ENCODE measurements at regions not wholly inside any gene's neighbourhood (a gene's known extent, or its start where the extent isn't known, plus 50 kb on each side); places are given as distances from the start of the nearest gene placed in this dataset.
"Not testable (repeated sequence)": the region's sequence is repeated elsewhere in the genome, so short reads cannot be mapped to it uniquely, and the experiment has no call there.

DNA sequence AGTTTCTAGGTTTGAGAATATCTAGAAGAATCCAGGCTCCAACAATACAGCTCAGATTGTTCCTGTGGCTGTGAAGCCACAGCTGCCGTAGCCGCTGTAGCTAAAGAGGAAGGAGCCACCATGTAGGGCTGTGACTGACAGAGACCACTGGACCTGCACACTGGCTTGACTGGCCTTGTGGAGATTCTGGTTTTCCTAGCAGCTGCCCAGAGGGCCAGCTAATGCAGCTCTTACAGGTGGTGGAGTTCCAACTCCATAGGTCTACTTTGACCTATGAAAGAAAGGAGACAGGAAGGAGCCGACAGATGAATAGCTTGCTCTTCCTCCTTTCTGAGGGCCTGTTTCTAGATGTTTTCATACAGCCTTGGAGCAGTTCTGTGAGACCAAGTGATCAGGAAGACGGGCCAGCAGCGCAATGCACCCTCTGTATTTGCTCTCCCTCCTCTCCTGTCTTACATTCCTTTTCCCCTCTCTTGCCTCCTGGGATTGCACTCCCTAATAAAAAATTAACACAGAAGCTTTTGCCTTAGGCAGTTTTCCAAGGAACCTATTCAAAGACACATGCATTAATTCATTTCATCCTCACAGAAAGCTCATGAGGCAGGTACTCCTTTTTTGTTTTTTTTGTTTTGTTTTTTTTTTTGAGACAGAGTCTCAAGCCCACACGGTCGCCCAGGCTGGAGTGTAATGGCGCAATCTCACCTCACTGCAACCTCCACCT is 51.8 kb upstream of the MYB start:
- peak; percentile 29 for DNase-seq

DNA sequence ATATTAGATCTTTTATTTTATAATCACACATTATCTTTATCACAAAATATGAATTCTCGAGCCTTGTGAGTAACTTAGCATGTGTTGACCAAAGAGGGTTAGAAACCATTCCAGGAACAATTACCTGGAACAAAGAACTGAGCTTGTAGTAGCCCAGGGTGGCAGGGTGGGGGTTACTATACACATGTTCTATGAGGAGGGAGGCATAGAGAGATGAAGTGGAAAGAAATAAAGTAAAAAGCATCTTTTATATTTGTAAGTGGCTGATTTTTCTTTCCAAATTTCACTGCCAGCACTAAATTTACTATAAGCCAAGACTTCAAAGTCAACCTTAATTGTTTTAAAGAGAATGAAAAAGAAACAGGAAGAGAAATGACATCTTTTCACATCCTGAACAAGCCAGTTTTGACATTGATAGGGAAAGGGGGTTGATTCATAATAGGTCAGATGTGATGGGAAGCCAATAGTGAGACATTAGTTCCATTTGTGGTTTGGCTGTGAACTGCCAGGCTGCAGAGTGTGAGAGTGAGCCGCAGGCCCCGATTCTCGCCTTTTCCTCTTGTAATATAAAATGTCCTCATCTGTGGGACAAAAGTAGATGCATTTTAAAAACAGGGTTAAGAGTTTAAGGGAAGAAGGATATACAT is 52.7 kb upstream of the MYB start:
- DNase-seq = peak; percentile 72

DNA sequence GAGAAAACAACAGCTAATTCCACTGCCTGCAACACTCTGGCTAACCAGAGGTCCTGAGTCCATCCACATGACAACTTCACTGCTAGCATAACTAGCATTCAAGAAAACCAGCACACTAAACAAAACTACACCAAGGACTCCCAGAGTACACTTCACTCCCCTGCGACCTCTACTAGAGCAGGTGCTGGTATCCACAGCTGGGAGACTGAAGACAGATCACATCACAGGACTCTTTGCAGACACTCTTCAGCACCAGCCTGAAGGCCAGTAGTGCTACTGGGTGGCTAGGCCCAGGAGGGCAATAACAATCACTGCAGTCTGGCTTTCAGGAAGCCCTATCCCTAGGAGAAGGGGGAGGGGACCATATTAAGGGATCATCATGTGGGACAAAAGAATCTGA is 54.4 kb upstream of the MYB start:
- DNase-seq = no peak

DNA sequence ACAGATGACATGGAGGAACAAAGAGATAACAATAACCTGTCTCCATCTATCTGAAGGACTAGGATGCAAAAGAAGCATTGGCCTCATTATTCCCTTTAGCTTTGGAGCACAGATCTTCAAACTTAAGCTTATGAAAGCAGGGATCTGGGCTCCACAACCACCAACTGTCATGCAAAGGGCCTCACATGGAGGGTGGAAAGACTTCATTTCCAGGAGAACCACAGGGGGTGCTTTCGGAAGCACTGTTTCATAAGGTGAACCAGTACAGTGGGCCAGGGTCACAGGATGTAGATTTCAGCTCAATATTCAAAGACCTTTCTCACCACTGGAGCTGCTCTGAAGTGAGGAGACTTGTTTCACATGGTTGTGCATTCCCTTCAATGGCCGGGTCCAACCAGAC is 55.1 kb upstream of the MYB start:
- DNase-seq = no peak

DNA sequence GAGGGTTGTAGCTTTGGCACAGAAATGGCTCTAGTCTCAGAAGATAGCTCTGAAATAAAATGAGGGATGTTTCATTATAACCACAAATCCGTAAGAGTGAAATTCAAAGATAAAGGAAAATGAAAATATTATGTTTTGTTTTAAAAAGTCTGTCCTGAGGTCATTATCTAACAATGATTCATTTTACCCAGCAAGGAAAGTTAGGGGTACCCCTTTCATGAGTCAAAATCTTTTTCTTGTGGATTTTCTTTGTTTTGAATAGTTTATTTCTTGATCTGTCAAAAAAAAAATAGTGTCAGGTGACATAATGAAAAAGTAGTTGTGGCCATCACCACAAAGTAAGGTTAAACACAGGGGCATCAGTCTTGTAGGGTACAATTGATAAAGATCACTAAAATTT is 59.7 kb upstream of the MYB start:
- no peak for DNase-seq

DNA sequence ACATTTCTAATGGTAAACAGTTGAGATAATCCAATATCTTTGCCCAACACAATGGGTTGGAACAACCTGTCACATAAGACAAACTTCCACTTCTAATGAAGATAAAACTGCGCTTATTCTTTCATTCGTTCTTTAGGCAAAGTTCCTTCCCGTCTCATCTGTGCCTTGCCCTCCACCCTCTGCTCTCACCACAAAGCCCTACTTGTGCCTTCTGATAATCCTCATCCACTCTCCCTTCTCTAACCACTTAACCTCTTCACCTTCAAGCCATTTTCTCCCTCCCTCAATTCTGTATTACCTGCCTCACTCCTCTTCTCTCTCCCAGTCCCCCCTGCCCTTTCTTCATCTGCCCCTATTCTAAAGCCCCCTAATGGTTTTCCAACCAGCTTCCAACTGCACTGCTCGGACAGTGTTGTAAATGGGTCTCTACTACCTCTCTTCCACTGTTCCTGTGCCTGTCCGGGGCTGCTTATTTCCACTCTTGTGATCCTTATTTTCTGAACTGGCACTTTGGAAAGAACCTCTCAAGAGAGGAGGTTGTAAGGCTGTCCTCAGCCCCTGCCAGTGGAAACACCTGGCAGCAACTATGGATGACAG is 62.9 kb upstream of the MYB start:
- DNase-seq = no peak

DNA sequence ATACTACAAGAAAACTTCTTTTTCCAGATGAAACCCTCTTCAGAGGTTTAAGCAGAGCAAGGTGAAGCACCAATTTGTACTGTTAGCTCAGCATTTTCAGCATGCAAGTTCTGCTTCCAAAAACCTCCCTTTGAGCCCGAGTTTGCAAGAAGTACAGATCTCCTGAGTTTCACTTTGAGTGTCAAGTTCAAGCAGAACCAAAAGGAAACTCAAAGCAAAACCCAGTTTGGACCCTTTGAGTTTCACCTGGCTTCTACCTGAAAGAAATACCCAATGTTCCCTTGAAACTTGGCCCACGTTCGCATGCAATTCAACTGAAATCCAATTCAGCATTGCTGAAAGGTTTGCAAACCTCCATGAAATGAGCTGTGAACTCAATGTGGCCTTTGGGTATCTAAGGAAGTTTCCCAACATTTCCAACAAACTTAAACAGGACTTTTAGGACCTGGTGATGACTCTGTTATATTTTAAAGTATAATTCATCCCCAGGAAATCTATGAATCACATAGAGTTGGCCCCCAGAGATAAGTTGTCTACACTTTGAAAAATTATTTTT is 62.9 kb upstream of the HBS1L start:
- DNase-seq = peak; percentile 21

DNA sequence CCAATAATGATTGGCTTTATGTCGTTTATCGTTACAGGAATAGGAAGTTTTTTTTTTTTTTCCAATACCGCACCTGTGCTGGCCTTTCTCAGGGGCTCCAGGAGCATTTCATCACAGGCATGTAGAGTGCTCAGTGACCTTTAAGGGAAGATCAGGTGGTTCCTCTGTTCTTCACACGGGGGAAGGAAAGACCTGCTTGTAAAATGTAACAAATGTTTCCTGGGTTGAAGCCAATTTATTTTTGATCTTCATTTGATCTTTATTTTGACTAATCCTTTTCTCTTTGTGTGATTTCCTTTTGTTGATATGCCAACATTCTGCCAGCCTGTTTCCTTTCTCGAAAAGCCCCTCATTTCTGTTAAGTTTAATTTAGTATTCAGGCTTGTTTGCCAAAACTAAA is 61.9 kb upstream of the HBS1L start:
- DNase-seq = peak; percentile 53

DNA sequence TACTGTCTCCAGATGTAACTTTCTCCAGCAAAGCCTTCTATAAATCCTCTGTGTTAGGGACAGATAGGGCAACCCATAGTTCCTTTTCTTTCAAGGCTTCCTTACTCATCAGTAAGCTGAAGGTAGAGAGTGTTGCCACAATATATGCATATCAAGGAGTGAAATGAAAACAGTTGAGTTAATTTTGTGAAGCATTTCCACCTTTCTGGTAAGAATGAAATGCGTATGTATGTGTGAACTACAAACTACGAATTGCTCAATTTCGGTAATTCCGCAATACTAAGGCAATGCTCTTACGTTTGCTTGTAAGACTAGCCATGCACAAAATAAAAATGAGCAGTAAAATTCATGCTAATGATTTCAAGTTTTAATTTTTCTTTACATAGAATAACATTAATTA is 61.2 kb upstream of the HBS1L start:
- no peak for DNase-seq

DNA sequence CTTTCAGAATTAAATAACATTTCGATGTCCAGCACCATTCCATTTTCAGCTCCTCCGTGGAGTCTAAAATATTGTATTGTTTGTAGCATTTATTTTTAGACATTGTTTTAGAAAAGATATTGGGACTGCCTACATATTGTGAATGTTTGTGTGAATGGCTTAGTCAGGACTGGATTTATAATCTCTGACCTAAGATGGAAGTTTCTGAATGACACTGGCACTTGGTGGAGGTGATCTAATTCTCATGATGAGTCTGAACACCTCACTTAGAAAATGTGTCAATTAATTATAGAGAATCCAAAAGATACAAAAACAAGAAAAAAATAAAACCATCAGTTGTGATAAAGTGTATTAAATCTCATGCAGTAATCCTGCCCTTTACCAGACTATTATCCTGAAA is 60.8 kb upstream of the HBS1L start:
- no peak for DNase-seq

DNA sequence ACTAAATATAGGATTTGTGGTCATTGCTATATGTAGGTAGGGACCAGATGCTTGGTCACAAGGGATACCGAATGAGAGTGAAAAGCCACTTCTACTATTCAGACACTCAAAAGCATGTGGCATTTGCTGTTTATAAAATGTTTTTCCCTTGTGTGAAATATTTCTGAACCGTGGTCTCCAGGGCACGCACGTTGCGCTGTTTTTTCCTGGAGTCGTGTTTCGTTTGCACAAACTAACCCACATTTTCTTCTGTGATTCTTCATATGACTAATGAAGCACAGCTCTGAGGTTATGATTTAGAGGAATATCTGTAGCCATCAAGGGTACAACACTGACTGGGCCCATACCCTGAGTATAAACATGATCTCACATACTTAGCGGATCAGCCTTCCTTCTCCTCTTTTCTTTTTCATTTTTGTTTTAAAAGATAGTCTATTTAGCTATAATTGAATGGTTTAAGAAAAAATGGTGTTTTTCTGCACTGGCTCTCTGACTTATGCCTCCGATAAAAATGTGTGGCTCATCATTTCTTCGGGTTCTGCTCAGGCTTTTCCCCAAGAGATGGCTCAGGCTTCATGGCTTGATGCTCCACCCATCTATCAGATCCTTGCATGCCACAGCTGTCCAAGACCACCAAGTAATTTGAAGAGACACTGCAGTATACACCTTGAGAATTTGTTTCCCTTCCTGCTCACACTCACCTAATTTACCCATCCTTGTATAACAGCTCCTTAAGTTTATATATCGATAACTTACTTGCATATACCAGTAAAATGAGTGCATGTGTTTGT is 59.9 kb upstream of the HBS1L start:
- DNase-seq = peak; percentile 64

DNA sequence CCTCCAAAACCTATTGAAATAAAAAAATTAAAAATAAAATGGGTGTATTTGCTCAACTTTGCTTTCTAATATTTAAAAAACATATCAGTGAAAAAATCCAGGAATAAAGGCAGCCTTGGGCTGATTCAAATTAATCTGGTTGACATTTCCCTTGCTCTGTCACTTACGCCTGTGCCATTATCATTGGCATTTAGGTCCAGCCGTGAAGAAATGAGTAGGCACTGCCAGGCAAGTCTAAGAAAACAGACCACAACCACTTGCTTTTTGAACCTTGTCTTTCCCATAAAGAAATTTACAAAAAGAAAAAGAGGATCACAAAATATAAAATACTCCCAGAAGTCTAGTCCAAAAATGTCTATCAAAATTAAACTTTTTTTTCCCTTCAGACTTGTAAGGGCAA is 59.2 kb upstream of the HBS1L start:
- DNase-seq = no peak

DNA sequence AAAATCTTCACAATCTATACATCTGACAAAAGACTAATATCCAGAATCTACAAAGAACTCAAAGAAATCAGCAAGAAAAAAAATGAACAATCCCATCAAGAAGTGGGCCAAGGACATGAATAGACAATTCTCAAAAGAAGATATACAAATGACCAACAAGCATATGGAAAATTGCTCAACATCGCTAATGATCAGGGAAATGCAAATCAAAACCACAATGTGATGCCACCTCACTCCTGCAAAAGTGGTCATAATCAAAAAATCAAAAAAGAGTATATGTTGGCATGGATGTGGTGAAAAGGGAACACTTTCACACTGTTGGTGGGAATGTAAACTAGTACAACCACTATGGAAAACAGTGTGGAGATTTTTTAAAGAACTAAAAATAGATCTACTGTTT is 58.3 kb upstream of the HBS1L start:
- not testable (repeated sequence) for DNase-seq

DNA sequence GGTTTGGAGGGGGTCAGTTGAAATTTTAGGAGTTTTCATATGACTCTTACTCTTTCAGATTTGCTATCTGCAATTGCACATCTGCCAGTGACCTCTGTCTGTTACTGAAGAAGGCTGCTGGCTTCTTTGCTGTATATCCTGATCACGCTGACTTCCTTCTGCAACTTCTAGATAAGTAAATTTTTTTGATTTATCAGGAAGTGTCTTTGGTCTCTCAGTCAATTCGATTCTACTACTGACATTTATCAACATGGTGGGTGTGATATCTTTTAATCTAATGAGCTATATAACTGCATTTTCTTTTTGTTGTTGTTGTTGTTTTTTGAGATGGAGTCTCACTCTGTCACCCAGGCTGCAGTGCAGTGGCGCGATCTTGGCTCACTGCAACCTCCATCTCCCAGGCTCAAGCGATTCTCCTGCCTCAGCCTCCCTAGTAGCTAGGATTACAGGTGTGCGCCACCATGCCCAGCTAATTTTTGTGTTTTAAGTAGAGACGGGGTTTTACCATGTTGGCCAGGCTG is 55.7 kb upstream of the HBS1L start:
- DNase-seq = not testable (repeated sequence)

DNA sequence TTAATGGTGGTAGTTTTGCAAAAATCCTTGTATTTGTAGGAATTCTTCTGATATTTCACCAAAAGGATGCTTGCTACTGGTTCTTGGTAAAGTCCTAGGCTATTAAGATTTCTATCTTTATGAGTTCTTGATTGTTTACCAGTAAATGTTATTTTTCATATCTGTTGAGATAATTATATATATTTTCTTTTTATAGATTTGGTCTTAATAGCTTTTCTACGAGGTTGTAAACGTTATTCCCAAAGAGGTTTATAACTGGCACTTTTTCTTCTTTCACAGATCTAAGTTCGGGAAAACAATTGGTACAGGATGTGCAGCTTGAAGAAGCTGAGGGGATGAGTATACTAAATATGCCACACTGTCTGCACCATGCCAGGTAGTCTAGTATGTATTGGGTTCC is 55.1 kb upstream of the HBS1L start:
- no peak for DNase-seq

DNA sequence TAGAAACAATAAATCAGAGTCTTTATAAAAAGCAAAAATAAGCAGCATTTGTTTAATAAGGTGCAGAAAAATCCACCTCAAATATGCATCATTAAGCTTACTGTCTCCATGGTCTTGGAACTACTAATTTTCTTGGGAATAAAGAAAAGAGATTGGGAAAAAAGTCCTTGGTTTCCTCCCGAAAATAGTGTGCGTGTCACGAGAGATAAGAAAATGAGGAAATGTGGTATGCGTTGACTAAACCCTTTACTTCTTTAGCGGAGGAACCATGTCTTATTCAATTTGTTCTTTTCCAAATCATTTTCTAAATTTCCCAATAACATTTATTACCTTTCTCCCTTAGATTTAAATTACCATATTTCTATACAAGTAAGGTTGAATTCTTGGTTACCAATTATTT is 54.1 kb upstream of the HBS1L start:
- no peak for DNase-seq

DNA sequence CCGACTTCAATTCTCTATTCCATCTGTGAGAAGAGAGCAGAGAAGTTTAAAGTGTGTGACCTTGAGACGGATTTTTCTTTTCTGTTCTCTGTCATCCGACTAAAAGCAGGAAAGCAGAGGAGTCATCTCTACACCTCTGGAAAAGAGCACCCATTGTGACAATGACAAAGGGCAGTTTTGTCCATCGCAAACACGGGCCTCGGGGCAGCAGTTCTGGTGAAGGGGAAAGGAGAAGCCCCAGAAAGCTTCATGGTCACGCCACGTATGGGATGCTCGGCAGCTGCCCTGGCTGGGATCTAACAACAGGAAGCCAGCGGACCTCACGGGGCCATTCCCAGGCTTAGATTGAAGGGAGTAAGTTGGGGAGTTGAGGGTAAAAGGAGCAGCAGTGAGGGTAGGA is 52.0 kb upstream of the HBS1L start:
- DNase-seq = no peak

DNA sequence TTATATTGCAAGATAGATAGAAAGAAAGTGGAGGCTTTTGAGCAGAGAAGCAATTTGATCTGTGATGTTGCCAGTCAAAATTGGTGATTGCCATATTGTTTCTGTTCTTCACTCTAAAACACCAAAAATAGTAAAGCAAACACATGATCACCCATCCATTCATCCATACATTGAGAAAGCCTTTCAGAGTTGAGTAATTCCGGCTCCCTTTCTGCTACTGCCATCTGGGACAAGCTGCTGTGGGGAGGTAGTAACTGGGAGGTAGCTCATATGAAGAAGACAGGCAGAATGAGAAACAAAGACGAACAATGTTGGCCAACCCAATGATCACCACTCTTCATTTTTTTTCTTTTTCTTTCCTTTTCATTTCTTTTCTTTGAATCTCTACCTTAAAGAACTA is 51.1 kb upstream of the HBS1L start:
- no peak for DNase-seq

DNA sequence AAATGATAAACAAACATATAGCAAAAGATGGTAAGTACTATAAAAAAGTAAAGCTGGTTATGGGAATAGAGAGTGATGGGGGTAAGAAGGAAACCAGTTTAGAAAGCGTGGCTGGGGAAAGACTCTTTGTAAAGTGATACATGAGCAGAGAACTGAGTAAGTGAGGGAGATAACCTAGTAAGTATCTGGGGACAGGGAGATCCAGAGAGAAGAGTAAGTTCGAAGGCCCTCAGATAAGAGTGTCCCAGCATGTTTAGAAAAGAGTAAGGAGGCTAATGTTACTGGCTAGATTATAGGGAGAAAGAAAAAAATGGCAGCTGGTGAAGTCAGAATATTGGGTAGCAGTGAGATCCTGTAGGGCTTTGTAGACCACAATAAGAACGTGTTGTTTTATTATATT is 50.7 kb upstream of the HBS1L start:
- DNase-seq = no peak
